H9 (cell line): ENCODE measurements at regions not wholly inside any gene's neighbourhood (a gene's known extent, or its start where the extent isn't known, plus 50 kb on each side); places are given as distances from the start of the nearest gene placed in this dataset.

Experiments
- DNase-seq: peaks from one replicate; pipeline ENCODE4 v3.0.0-alpha.2; 2017
- H2AFZ ChIP-seq: one replicate; pipeline ENCODE4 v1.6.1; 2013; ENCODE audit warnings: mild to moderate bottlenecking, low read length, control low read depth, moderate library complexity
- H2AK5ac ChIP-seq: 2 replicates; pipeline ENCODE4 v1.6.1; 2013; ENCODE audit warnings: low read length, control low read depth, mixed read lengths; ENCODE audit not compliant: insufficient read length
- H2BK120ac ChIP-seq: one replicate; pipeline ENCODE4 v1.6.1; 2013; ENCODE audit warnings: low read depth, mild to moderate bottlenecking, low read length, control low read depth, inconsistent platforms; ENCODE audit not compliant: poor library complexity, severe bottlenecking
- H2BK12ac ChIP-seq: 2 replicates; pipeline ENCODE4 v1.6.1; 2013; ENCODE audit warnings: low read length, control low read depth, mixed read lengths, low read depth; ENCODE audit not compliant: insufficient read length
- H2BK15ac ChIP-seq: 2 replicates; pipeline ENCODE4 v1.6.1; 2013; ENCODE audit warnings: low read depth, low read length, control low read depth
- H2BK20ac ChIP-seq: one replicate; pipeline ENCODE4 v1.6.1; 2013; ENCODE audit warnings: low read depth, mild to moderate bottlenecking, low read length, control low read depth, inconsistent platforms; ENCODE audit not compliant: poor library complexity, severe bottlenecking
- H2BK5ac ChIP-seq: 2 replicates; pipeline ENCODE4 v1.6.1; 2013; ENCODE audit warnings: low read length, control low read depth, mixed read lengths; ENCODE audit not compliant: insufficient read length
- H3K14ac ChIP-seq: 2 replicates; pipeline ENCODE4 v1.6.1; 2013; ENCODE audit warnings: low read length, control low read depth; ENCODE audit not compliant: insufficient read depth
- H3K18ac ChIP-seq: 2 replicates; pipeline ENCODE4 v1.6.1; 2013; ENCODE audit warnings: low read depth, mild to moderate bottlenecking, mixed read lengths, low read length, control low read depth; ENCODE audit not compliant: insufficient read length
- H3K23ac ChIP-seq: 2 replicates; pipeline ENCODE4 v1.6.1; 2013; ENCODE audit warnings: low read length, control low read depth, mixed read lengths, low read depth; ENCODE audit not compliant: insufficient read length
- H3K23me2 ChIP-seq: 2 replicates; pipeline ENCODE4 v1.6.1; 2013; ENCODE audit warnings: low read depth, mild to moderate bottlenecking, mixed read lengths, low read length, control low read depth; ENCODE audit not compliant: insufficient read length, poor library complexity, severe bottlenecking
- H3K27ac ChIP-seq: 2 replicates; pipeline ENCODE4 v1.5.1; 2013; ENCODE audit warnings: low read length, control low read depth, mixed read lengths, low read depth; ENCODE audit not compliant: insufficient read length
- H3K27me3 ChIP-seq: 2 replicates; pipeline ENCODE4 v1.6.1; 2013; ENCODE audit warnings: low read length, control low read depth, inconsistent platforms; ENCODE audit not compliant: insufficient read depth
- H3K4ac ChIP-seq: 2 replicates; pipeline ENCODE4 v1.6.1; 2013; ENCODE audit warnings: low read depth, mild to moderate bottlenecking, control low read depth, inconsistent platforms, low read length, moderate library complexity
- H3K4me1 ChIP-seq: 2 replicates; pipeline ENCODE4 v1.6.1; 2013; ENCODE audit warnings: low read length, control low read depth, inconsistent platforms; ENCODE audit not compliant: insufficient read depth
- H3K4me2 ChIP-seq: 2 replicates; pipeline ENCODE4 v1.6.1; 2013; ENCODE audit warnings: low read length, control low read depth, mixed read lengths; ENCODE audit not compliant: insufficient read length, insufficient read depth
- H3K56ac ChIP-seq: 2 replicates; pipeline ENCODE4 v1.6.1; 2013; ENCODE audit warnings: low read depth, mild to moderate bottlenecking, mixed read lengths, low read length, control low read depth; ENCODE audit not compliant: insufficient read length
- H3K79me1 ChIP-seq: 2 replicates; pipeline ENCODE4 v1.6.1; 2013; ENCODE audit warnings: low read depth, mild to moderate bottlenecking, moderate library complexity, low read length, control low read depth, inconsistent platforms; ENCODE audit not compliant: insufficient read depth, poor library complexity, severe bottlenecking
- H3K79me2 ChIP-seq: 2 replicates; pipeline ENCODE4 v1.6.1; 2013; ENCODE audit warnings: low read length, control low read depth, inconsistent platforms; ENCODE audit not compliant: insufficient read depth
- H3K9ac ChIP-seq: 2 replicates; pipeline ENCODE4 v1.6.1; 2013; ENCODE audit warnings: low read length, control low read depth, mixed read lengths; ENCODE audit not compliant: insufficient read length; ENCODE audit errors: extremely low read depth
- H3K9me3 ChIP-seq: one replicate; pipeline ENCODE4 v1.6.1; 2013; ENCODE audit warnings: low read depth, low read length, inconsistent platforms; ENCODE audit not compliant: control insufficient read depth
- H3T11ph ChIP-seq: one replicate; pipeline ENCODE4 v1.6.1; 2013; ENCODE audit warnings: mild to moderate bottlenecking, low read length, control low read depth, inconsistent platforms
- H4K20me1 ChIP-seq: one replicate; pipeline ENCODE4 v1.6.1; 2013; ENCODE audit not compliant: control insufficient read depth, insufficient read length, insufficient read depth
- H4K5ac ChIP-seq: 2 replicates; pipeline ENCODE4 v1.6.1; 2013; ENCODE audit warnings: low read depth, mild to moderate bottlenecking, mixed read lengths, low read length, control low read depth; ENCODE audit not compliant: insufficient read length
- H4K8ac ChIP-seq: replicated peaks from 2 replicates; pipeline ENCODE4 v1.6.1; 2013; ENCODE audit warnings: low read length, control low read depth, mixed read lengths, low read depth; ENCODE audit not compliant: insufficient read length
- H4K91ac ChIP-seq: 2 replicates; pipeline ENCODE4 v1.6.1; 2013; ENCODE audit warnings: low read depth, mild to moderate bottlenecking, moderate library complexity, mixed read lengths, low read length, control low read depth; ENCODE audit not compliant: insufficient read length
- H3K27ac Mint-ChIP-seq, 3 experiments: 2 replicates in 2 of 3; 3 replicates in 1 of 3; pipeline ENCODE4 v1.8.0; 2020 to 2021; ENCODE audit warnings: mixed read lengths in 3 of 3, mild to moderate bottlenecking in 1 of 3, moderate library complexity in 1 of 3
- H3K27me3 Mint-ChIP-seq: 2 replicates; pipeline ENCODE4 v1.8.0; 2021; ENCODE audit warnings: low read depth, mild to moderate bottlenecking, moderate library complexity, mixed read lengths
- H3K36me3 Mint-ChIP-seq, 3 experiments: 2 replicates in 2 of 3; 3 replicates in 1 of 3; pipeline ENCODE4 v1.8.0; 2020 to 2021; ENCODE audit warnings: low read depth in 3 of 3, mixed read lengths in 3 of 3; ENCODE audit not compliant: insufficient read depth in 1 of 3
- H3K4me1 Mint-ChIP-seq, 2 experiments: 2 replicates each; pipeline ENCODE4 v1.8.0; 2020; ENCODE audit warnings: mixed read lengths in 2 of 2
- H3K4me3 Mint-ChIP-seq, 2 experiments: 2 replicates in 1 of 2; 3 replicates in 1 of 2; pipeline ENCODE4 v1.8.0; 2020 to 2021; ENCODE audit warnings: mild to moderate bottlenecking in 2 of 2, mixed read lengths in 2 of 2, moderate library complexity in 1 of 2
- H3K9me3 Mint-ChIP-seq, 2 experiments: 2 replicates in 1 of 2; 3 replicates in 1 of 2; pipeline ENCODE4 v1.8.0; 2020; ENCODE audit warnings: mild to moderate bottlenecking in 2 of 2, mixed read lengths in 2 of 2, moderate library complexity in 1 of 2
- whole genome bisulfite sequencing: extraction: QIAGEN DNeasy Blood & Tissue Kit; methylation state at CpG from one replicate; pipeline ENCODE4 v1.1.7; 2013; ENCODE audit warnings: missing lambda C conversion rate, low lambda C conversion rate, mixed read lengths; ENCODE audit not compliant: insufficient read length; ENCODE audit errors: extremely low coverage; 5-methylcytosine and 5-hydroxymethylcytosine counted together
- TF ChIP-seq, protein P1 (sequence below): fragments of 200-600 bp; sonication (generic); conservative IDR thresholded peaks from 3 replicates; pipeline ENCODE4 v1.8.0; 2021; ENCODE audit warnings: antibody characterized with exemption, mild to moderate bottlenecking

DNA sequence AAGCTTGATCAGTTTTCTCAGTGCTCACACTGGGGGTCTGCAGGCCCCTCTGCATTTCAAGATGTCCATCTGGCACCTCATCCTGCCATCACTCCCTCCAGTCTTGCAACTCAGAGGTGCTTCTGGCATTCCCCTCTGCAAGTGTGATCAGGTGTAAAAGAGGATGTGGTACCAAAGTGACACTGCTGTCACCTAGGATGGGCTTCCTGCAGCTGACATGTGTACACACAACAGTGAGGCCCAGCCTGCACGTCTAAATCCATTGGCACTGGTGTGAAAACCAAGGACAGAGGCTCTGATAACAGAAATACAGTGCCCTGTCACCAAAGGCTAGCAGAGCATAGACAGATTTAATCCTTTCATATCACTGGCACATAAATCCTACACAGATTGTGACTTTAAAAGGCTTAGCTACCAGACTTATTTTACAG is 162.5 kb upstream of the CELF2 start:
- H2BK12ac ChIP-seq: no peak overlapping the region
- no peaks in the 10 kb centered on the region for H3K27me3 Mint-ChIP-seq
- no peak overlapping the region for H4K91ac ChIP-seq
- DNase-seq: no peak
- WGBS: no CpG with 5 or more reads among the region's 1 CpG
- no peak overlapping the region for H3K23ac ChIP-seq
- H3K79me2 ChIP-seq: no peaks in the 10 kb centered on the region
- H2AK5ac ChIP-seq: no peak overlapping the region
- no peak overlapping the region for H3K27ac ChIP-seq
- TF ChIP-seq, protein P1, sequence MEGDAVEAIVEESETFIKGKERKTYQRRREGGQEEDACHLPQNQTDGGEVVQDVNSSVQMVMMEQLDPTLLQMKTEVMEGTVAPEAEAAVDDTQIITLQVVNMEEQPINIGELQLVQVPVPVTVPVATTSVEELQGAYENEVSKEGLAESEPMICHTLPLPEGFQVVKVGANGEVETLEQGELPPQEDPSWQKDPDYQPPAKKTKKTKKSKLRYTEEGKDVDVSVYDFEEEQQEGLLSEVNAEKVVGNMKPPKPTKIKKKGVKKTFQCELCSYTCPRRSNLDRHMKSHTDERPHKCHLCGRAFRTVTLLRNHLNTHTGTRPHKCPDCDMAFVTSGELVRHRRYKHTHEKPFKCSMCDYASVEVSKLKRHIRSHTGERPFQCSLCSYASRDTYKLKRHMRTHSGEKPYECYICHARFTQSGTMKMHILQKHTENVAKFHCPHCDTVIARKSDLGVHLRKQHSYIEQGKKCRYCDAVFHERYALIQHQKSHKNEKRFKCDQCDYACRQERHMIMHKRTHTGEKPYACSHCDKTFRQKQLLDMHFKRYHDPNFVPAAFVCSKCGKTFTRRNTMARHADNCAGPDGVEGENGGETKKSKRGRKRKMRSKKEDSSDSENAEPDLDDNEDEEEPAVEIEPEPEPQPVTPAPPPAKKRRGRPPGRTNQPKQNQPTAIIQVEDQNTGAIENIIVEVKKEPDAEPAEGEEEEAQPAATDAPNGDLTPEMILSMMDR: no peak
- H3K14ac ChIP-seq: no peak overlapping the region
- H3K56ac ChIP-seq: no peak overlapping the region
- no peaks in the 10 kb centered on the region for H3K23me2 ChIP-seq
- H3K9ac ChIP-seq: no peak overlapping the region
- H2BK20ac ChIP-seq: no peak overlapping the region
- no peaks in the 10 kb centered on the region for H3K4me1 ChIP-seq
- no peaks in the 10 kb centered on the region for H3K36me3 Mint-ChIP-seq
- no peak overlapping the region for H3K4ac ChIP-seq
- H3K27me3 ChIP-seq: no peaks in the 10 kb centered on the region
- H2BK15ac ChIP-seq: no peak overlapping the region
- no peak overlapping the region for H4K8ac ChIP-seq
- no peak overlapping the region for H2BK5ac ChIP-seq
- no peaks in the 10 kb centered on the region for H3K4me1 Mint-ChIP-seq
- no peaks in the 10 kb centered on the region for H3K9me3 Mint-ChIP-seq
- no peak overlapping the region for H2AFZ ChIP-seq
- no peak overlapping the region for H3K27ac Mint-ChIP-seq
- no peak overlapping the region for H3T11ph ChIP-seq
- H3K4me2 ChIP-seq: no peak overlapping the region
- H3K18ac ChIP-seq: no peak overlapping the region
- no peak overlapping the region for H4K5ac ChIP-seq
- H4K20me1 ChIP-seq: no peaks in the 10 kb centered on the region
- H3K79me1 ChIP-seq: no peaks in the 10 kb centered on the region
- H3K4me3 Mint-ChIP-seq: no peak overlapping the region
- H3K9me3 ChIP-seq: no peaks in the 10 kb centered on the region
- no peak overlapping the region for H2BK120ac ChIP-seq
